HG03095 (cell line): ENCODE measurements at regions not wholly inside any gene's neighbourhood (a gene's known extent, or its start where the extent isn't known, plus 50 kb on each side); places are given as distances from the start of the nearest gene placed in this dataset.
"Not testable (repeated sequence)": the region's sequence is repeated elsewhere in the genome, so short reads cannot be mapped to it uniquely, and the experiment has no call there.

ENCODE experiments used
- ATAC-seq: cut with Tn5 transposase; IDR thresholded peaks from one replicate; pipeline ENCODE4 v1.9.1; 2021; ENCODE audit warnings: moderate library complexity; ENCODE audit not compliant: unreplicated experiment

GRCh38 chr14:59032826-59033225, 155.6 kb upstream of the DAAM1 start:
- no peak for ATAC-seq

GRCh38 chr14:59036134-59036533, 152.3 kb upstream of the DAAM1 start:
- no peak for ATAC-seq

- ATAC-seq, result no peak
These were observed 151.4 kb upstream of the DAAM1 start for GRCh38 chr14:59037086-59037485.

GRCh38 chr14:59037620-59038019, 150.8 kb upstream of the DAAM1 start:
- no peak for ATAC-seq

- ATAC-seq, result no peak
These were observed 149.7 kb upstream of the DAAM1 start for GRCh38 chr14:59038746-59039145.

GRCh38 chr14:59041308-59041707, 147.2 kb upstream of the DAAM1 start:
- ATAC-seq, result no peak

GRCh38 chr14:59044707-59045106, 143.8 kb upstream of the DAAM1 start:
- ATAC-seq, result no peak

- ATAC-seq, result no peak
These were observed 141.7 kb upstream of the DAAM1 start for GRCh38 chr14:59046746-59047145.

- ATAC-seq, result no peak
These were observed 133.5 kb upstream of the DAAM1 start for GRCh38 chr14:59055006-59055405.

- no peak for ATAC-seq
These were observed 132.9 kb upstream of the DAAM1 start for GRCh38 chr14:59055439-59056045.

GRCh38 chr14:59057551-59057950, 130.9 kb upstream of the DAAM1 start:
- ATAC-seq, result no peak

- not testable (repeated sequence) for ATAC-seq
These were observed 129.7 kb upstream of the DAAM1 start for GRCh38 chr14:59058776-59059175.

GRCh38 chr14:59060841-59061240, 127.6 kb upstream of the DAAM1 start:
- ATAC-seq, result no peak

GRCh38 chr14:59061292-59061691, 127.2 kb upstream of the DAAM1 start:
- no peak for ATAC-seq

GRCh38 chr14:59063259-59063658, 125.2 kb upstream of the DAAM1 start:
- ATAC-seq, result no peak

GRCh38 chr14:59067127-59067894, 121.2 kb upstream of the DAAM1 start:
- ATAC-seq, result no peak

- ATAC-seq, result no peak
These were observed 119.2 kb upstream of the DAAM1 start for GRCh38 chr14:59069163-59069854.

GRCh38 chr14:59075506-59075905, 113.0 kb upstream of the DAAM1 start:
- ATAC-seq, result no peak

GRCh38 chr14:59081720-59082119, 106.7 kb upstream of the DAAM1 start:
- no peak for ATAC-seq

- no peak for ATAC-seq
These were observed 103.2 kb upstream of the DAAM1 start for GRCh38 chr14:59085207-59085739.

- no peak for ATAC-seq
These were observed 102.1 kb upstream of the DAAM1 start for GRCh38 chr14:59086241-59086882.
